Activated T-cell treated with anti-CD3 and anti-CD28 coated beads for 48 hours (primary cell): ENCODE measurements at regions not wholly inside any gene's neighbourhood (a gene's known extent, or its start where the extent isn't known, plus 50 kb on each side); places are given as distances from the start of the nearest gene placed in this dataset.

Experiments used
- DNase-seq: peaks from one replicate; pipeline ENCODE4 v3.0.0-alpha.2; 2020; ENCODE audit warnings: low read depth

- no peak for DNase-seq
Measured at GRCh38 chr11:105229761-105230160, 90.2 kb upstream of the CARD18 start.

GRCh38 chr11:105229257-105229656 lies 89.7 kb upstream of the CARD18 start:
- no peak for DNase-seq

GRCh38 chr11:105227363-105227762 lies 87.8 kb upstream of the CARD18 start:
- no peak for DNase-seq

- DNase-seq, result no peak
Measured at GRCh38 chr11:105226766-105227165, 87.2 kb upstream of the CARD18 start.

GRCh38 chr11:105226091-105226490 lies 86.5 kb upstream of the CARD18 start:
- no peak for DNase-seq

- DNase-seq, result no peak
Measured at GRCh38 chr11:105224482-105225253, 85.1 kb upstream of the CARD18 start.

GRCh38 chr11:105220121-105220520 lies 80.6 kb upstream of the CARD18 start:
- DNase-seq, result no peak

- DNase-seq, result no peak
Measured at GRCh38 chr11:105219670-105220069, 80.1 kb upstream of the CARD18 start.

GRCh38 chr11:105219269-105219668 lies 79.7 kb upstream of the CARD18 start:
- DNase-seq, result no peak

- no peak for DNase-seq
Measured at GRCh38 chr11:105215528-105215927, 76.0 kb upstream of the CARD18 start.

GRCh38 chr11:105211806-105212554 lies 72.4 kb upstream of the CARD18 start:
- DNase-seq, result no peak

GRCh38 chr11:105208019-105208418 lies 68.5 kb upstream of the CARD18 start:
- no peak for DNase-seq

- no peak for DNase-seq
Measured at GRCh38 chr11:105206633-105207032, 67.1 kb upstream of the CARD18 start.

GRCh38 chr11:105204636-105205035 lies 65.1 kb upstream of the CARD18 start:
- no peak for DNase-seq

GRCh38 chr11:105203569-105204240 lies 64.1 kb upstream of the CARD18 start:
- DNase-seq, result no peak

- DNase-seq, result no peak
Measured at GRCh38 chr11:105202844-105203548, 63.4 kb upstream of the CARD18 start.

- no peak for DNase-seq
Measured at GRCh38 chr11:105202422-105202821, 62.9 kb upstream of the CARD18 start.

- DNase-seq, result no peak
Measured at GRCh38 chr11:105201166-105201565, 61.6 kb upstream of the CARD18 start.

- no peak for DNase-seq
Measured at GRCh38 chr11:105197071-105197815, 57.7 kb upstream of the CARD18 start.

- no peak for DNase-seq
Measured at GRCh38 chr11:105193260-105193659, 53.7 kb upstream of the CARD18 start.

GRCh38 chr11:105192115-105192514 lies 52.5 kb upstream of the CARD18 start:
- DNase-seq, result no peak

GRCh38 chr11:105189581-105189980 lies 50.0 kb upstream of the CARD18 start:
- no peak for DNase-seq
